Trophoblast cell (in vitro differentiated cells and primary cell): ENCODE measurements at regions not wholly inside any gene's neighbourhood (a gene's known extent, or its start where the extent isn't known, plus 50 kb on each side); places are given as distances from the start of the nearest gene placed in this dataset.

Experiments
- DNase-seq, 2 donors: peaks; one replicate each; pipeline ENCODE4 v3.0.0-alpha.2; 2016
- H2AFZ ChIP-seq: 2 replicates; pipeline ENCODE4 v1.6.1; 2013; ENCODE audit warnings: low read length, moderate library complexity, mild to moderate bottlenecking; ENCODE audit not compliant: insufficient read depth, poor library complexity
- H2AK5ac ChIP-seq: 2 replicates; pipeline ENCODE4 v1.6.1; 2013; ENCODE audit warnings: mild to moderate bottlenecking, low read length
- H2BK120ac ChIP-seq: 2 replicates; pipeline ENCODE4 v1.6.1; 2013; ENCODE audit warnings: low read length, mild to moderate bottlenecking, moderate library complexity; ENCODE audit not compliant: insufficient read depth, poor library complexity
- H2BK12ac ChIP-seq: 2 replicates; pipeline ENCODE4 v1.6.1; 2013; ENCODE audit warnings: mild to moderate bottlenecking, low read length, moderate library complexity
- H2BK5ac ChIP-seq: 2 replicates; pipeline ENCODE4 v1.6.1; 2013; ENCODE audit warnings: low read length, low read depth, moderate library complexity, mild to moderate bottlenecking; ENCODE audit not compliant: poor library complexity
- H3K14ac ChIP-seq: 2 replicates; pipeline ENCODE4 v1.6.1; 2013; ENCODE audit warnings: mild to moderate bottlenecking, low read length
- H3K18ac ChIP-seq: 2 replicates; pipeline ENCODE4 v1.6.1; 2013; ENCODE audit warnings: mild to moderate bottlenecking, low read length
- H3K23ac ChIP-seq: 2 replicates; pipeline ENCODE4 v1.6.1; 2013; ENCODE audit warnings: low read length
- H3K27ac ChIP-seq: 2 replicates; pipeline ENCODE4 v1.5.1; 2013; ENCODE audit warnings: low read depth, mild to moderate bottlenecking, inconsistent platforms, low read length, moderate library complexity
- H3K27me3 ChIP-seq: 2 replicates; pipeline ENCODE4 v1.6.1; 2013; ENCODE audit warnings: inconsistent platforms, mild to moderate bottlenecking, low read length, moderate library complexity; ENCODE audit not compliant: insufficient read depth
- H3K36me3 ChIP-seq, 2 experiments: 1 replicate in 1 of 2; 2 replicates in 1 of 2; pipeline ENCODE4 v1.6.1; 2013; ENCODE audit warnings: low read length in 2 of 2, mild to moderate bottlenecking in 2 of 2, moderate library complexity in 1 of 2; ENCODE audit not compliant: insufficient read depth in 2 of 2, control insufficient read depth in 1 of 2
- H3K4ac ChIP-seq: 2 replicates; pipeline ENCODE4 v1.6.1; 2013; ENCODE audit warnings: low read depth, mild to moderate bottlenecking, low read length, moderate library complexity
- H3K4me1 ChIP-seq, 2 experiments: 1 replicate in 1 of 2; 2 replicates in 1 of 2; pipeline ENCODE4 v1.6.1; 2013; ENCODE audit warnings: low read length in 2 of 2, mild to moderate bottlenecking in 2 of 2, moderate library complexity in 1 of 2; ENCODE audit not compliant: insufficient read depth in 2 of 2, control insufficient read depth in 1 of 2
- H3K4me2 ChIP-seq: 2 replicates; pipeline ENCODE4 v1.6.1; 2013; ENCODE audit warnings: inconsistent platforms, mild to moderate bottlenecking, low read length, moderate library complexity
- H3K4me3 ChIP-seq: 2 replicates; pipeline ENCODE4 v1.5.1; 2013; ENCODE audit warnings: mild to moderate bottlenecking, low read depth, low read length, inconsistent platforms
- H3K79me1 ChIP-seq: one replicate; pipeline ENCODE4 v1.6.1; 2013; ENCODE audit warnings: low read length
- H3K79me2 ChIP-seq: 2 replicates; pipeline ENCODE4 v1.6.1; 2013; ENCODE audit warnings: low read length, mild to moderate bottlenecking; ENCODE audit not compliant: control insufficient read depth, insufficient read depth, poor library complexity
- H3K9ac ChIP-seq: 2 replicates; pipeline ENCODE4 v1.6.1; 2013; ENCODE audit warnings: mild to moderate bottlenecking, low read length
- H3K9me3 ChIP-seq: 2 replicates; pipeline ENCODE4 v1.6.1; 2013; ENCODE audit warnings: low read depth, mild to moderate bottlenecking, control low read depth, inconsistent platforms, low read length; ENCODE audit not compliant: insufficient read depth
- H4K12ac ChIP-seq: 2 replicates; pipeline ENCODE4 v1.6.1; 2013; ENCODE audit warnings: low read depth, mild to moderate bottlenecking, low read length, moderate library complexity
- H4K8ac ChIP-seq: 2 replicates; pipeline ENCODE4 v1.6.1; 2013; ENCODE audit warnings: low read depth, mild to moderate bottlenecking, low read length, moderate library complexity
- H4K91ac ChIP-seq: one replicate; pipeline ENCODE4 v1.6.1; 2013; ENCODE audit warnings: low read depth, mild to moderate bottlenecking, low read length, moderate library complexity
- WGBS: extraction: QIAGEN DNeasy Blood & Tissue Kit; methylation state at CpG from one replicate; pipeline ENCODE4 v1.1.7; 2013; ENCODE audit warnings: missing lambda C conversion rate; ENCODE audit not compliant: insufficient read length, insufficient coverage; ENCODE audit errors: extremely low coverage; 5-methylcytosine and 5-hydroxymethylcytosine counted together

DNA sequence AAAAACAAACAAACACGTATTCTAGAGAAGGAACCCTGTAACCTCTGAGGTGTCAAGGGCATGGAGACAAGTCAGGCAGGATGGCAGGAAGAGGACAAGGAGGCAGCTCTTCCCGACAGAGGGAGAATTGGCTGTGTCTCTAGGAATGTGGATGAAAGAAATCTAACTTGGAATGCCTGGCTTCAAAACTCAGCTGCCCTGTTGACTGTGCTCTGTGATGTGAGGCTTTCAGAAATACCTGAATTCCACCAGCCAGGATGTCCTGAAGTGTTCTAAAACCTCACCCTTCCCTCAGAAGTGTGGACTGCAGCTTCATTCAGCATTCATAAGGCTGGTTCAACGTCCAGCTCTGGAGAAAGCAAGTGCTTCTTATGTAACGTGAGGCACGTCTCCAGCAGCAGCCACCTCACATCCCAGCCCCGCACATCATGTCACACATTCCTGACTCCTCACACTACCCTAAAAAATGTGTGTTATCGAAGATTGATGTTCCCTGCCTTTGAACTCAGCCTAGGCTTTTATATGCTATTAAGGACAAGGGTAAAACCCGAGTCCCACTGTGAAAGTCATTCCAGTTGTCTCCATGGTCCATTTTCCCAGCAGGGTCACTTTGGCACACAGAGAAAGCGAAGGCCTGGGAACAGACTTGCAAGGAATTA is 398.9 kb downstream of the ETS1 start:
- Histone ChIP-seq H2AFZ (peak overlapping the region; percentile 52), H3K79me2 (no peaks in the 10 kb centered on the region)
- WGBS = no CpG with 5 or more reads among the region's 9 CpGs

DNA sequence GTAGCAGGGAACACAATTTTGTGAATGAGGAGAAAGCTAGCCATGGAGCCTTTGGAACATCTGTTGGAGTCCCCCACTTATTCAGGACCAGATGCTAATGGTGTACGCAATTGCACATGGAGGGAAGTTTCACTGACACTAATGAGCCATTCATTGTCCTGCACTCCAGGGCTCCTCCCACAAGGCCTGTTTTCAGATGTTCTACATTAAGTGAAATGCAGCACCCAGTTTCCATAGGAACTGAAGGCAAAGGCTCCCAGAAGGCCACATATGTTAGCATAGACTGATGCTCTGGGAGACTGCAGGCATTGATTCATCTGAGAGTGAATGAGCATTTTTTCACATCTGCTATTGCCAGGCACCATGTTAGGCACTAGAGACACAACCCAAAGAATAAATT is 399.5 kb downstream of the ETS1 start:
- Histone ChIP-seq H3K4ac (no peak overlapping the region), H2BK5ac (peak overlapping the region; percentile 10), H3K79me1 (peaks cover 7% of the 10 kb centered on the region), H3K36me3 (no peaks in the 10 kb centered on the region), H3K27ac (peak overlapping the region; percentile 43), H3K18ac (no peak overlapping the region), H3K27me3 (no peaks in the 10 kb centered on the region), H3K4me3 (no peak overlapping the region), H3K23ac (no peak overlapping the region), H4K8ac (no peak overlapping the region), H2AFZ (no peak overlapping the region), H3K4me2 (no peak overlapping the region), H3K4me1 (peaks cover 12 to 17% of the 10 kb centered on the region in 2 experiments), H2AK5ac (no peak overlapping the region), H4K91ac (peak overlapping the region; percentile 30), H3K79me2 (no peaks in the 10 kb centered on the region), H3K9me3 (no peaks in the 10 kb centered on the region), H2BK12ac (peak overlapping the region; percentile 37), H2BK120ac (peak overlapping the region; percentile 10), H3K9ac (no peak overlapping the region), H3K14ac (no peak overlapping the region), H4K12ac (no peak overlapping the region)
- no peak for DNase-seq
- WGBS = no CpG with 5 or more reads among the region's 1 CpG

More for the DNA sequence above, 398.9 kb downstream of the ETS1 start:
- H4K12ac ChIP-seq = no peak overlapping the region
- H3K4me2 ChIP-seq = no peak overlapping the region
- H3K9me3 ChIP-seq = no peaks in the 10 kb centered on the region
- H3K4me1 ChIP-seq = peaks cover 12 to 17% of the 10 kb centered on the region in 2 experiments
- peak overlapping the region; percentile 10 for H2BK120ac ChIP-seq
- H3K79me1 ChIP-seq = peaks cover 7% of the 10 kb centered on the region
- peak overlapping the region; percentile 10 for H2BK5ac ChIP-seq
- H3K27me3 ChIP-seq = no peaks in the 10 kb centered on the region
- peak overlapping the region; percentile 11 for H4K8ac ChIP-seq
- H3K14ac ChIP-seq = peak overlapping the region; percentile 74
- DNase-seq = peak; percentile 67 to 83
- H3K4ac ChIP-seq = no peak overlapping the region
- H3K4me3 ChIP-seq = no peak overlapping the region
- H4K91ac ChIP-seq = peak overlapping the region; percentile 54
- peak overlapping the region; percentile 71 for H3K18ac ChIP-seq
- peak overlapping the region; percentile 51 for H2AK5ac ChIP-seq
- H3K9ac ChIP-seq = no peak overlapping the region
- H3K27ac ChIP-seq = peak overlapping the region; percentile 43
- H2BK12ac ChIP-seq = peak overlapping the region; percentile 88
- H3K23ac ChIP-seq = no peak overlapping the region
- no peaks in the 10 kb centered on the region for H3K36me3 ChIP-seq

- H3K4me2 ChIP-seq = no peak overlapping the region
- H2AK5ac ChIP-seq = no peak overlapping the region
- H3K79me1 ChIP-seq = peaks cover 7% of the 10 kb centered on the region
- peaks cover 12 to 17% of the 10 kb centered on the region in 2 experiments for H3K4me1 ChIP-seq
- no peak overlapping the region for H4K12ac ChIP-seq
- no peak overlapping the region for H3K9ac ChIP-seq
- H3K4ac ChIP-seq = no peak overlapping the region
- H4K91ac ChIP-seq = no peak overlapping the region
- no peaks in the 10 kb centered on the region for H3K27me3 ChIP-seq
- peak overlapping the region; percentile 10 for H2BK120ac ChIP-seq
- DNase-seq = no peak
- H3K36me3 ChIP-seq = no peaks in the 10 kb centered on the region
- H3K18ac ChIP-seq = no peak overlapping the region
- H3K23ac ChIP-seq = no peak overlapping the region
- H3K79me2 ChIP-seq = no peaks in the 10 kb centered on the region
- peak overlapping the region; percentile 23 for H2BK5ac ChIP-seq
- H3K9me3 ChIP-seq = no peaks in the 10 kb centered on the region
- no peak overlapping the region for H4K8ac ChIP-seq
- WGBS = no CpG with 5 or more reads among the region's 4 CpGs
- no peak overlapping the region for H2AFZ ChIP-seq
- no peak overlapping the region for H3K14ac ChIP-seq
- H3K27ac ChIP-seq = peak overlapping the region; percentile 43
- H2BK12ac ChIP-seq = peak overlapping the region; percentile 85
- no peak overlapping the region for H3K4me3 ChIP-seq
Measured at GRCh38 chr11:128187377-128187776, 400.0 kb downstream of the ETS1 start.

DNA sequence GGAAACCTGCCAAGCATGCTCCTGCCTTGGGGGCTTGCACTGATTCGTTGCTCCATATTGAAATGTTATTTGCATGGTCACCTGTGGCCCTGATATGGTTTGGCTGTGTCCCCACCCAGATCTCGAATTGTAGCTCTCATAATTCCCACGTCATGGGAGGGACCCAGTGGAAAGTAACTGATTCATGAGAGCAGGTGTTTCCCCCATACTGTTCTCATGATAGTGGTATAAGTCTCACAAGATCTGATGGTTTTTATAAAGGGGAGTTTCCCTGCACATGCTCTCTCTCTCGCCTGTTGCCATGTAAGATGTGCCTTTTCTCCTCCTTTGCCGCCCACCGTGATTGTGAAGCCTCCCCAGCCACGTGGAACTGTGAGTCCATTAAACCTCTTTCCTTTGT is 402.4 kb downstream of the ETS1 start:
- H4K12ac ChIP-seq = no peak overlapping the region
- no CpG with 5 or more reads among the region's 7 CpGs for WGBS
- peaks cover 12% of the 10 kb centered on the region for H3K79me1 ChIP-seq
- H3K4ac ChIP-seq = no peak overlapping the region
- no peak overlapping the region for H4K91ac ChIP-seq
- H3K27ac ChIP-seq = no peak overlapping the region
- H3K9me3 ChIP-seq = no peaks in the 10 kb centered on the region
- no peak overlapping the region for H3K4me3 ChIP-seq
- no peak overlapping the region for H3K9ac ChIP-seq
- no peak overlapping the region for H3K4me2 ChIP-seq
- H2AK5ac ChIP-seq = no peak overlapping the region
- H2BK12ac ChIP-seq = no peak overlapping the region
- H3K18ac ChIP-seq = no peak overlapping the region
- no peak for DNase-seq
- H3K79me2 ChIP-seq = no peaks in the 10 kb centered on the region
- H2BK120ac ChIP-seq = no peak overlapping the region
- no peaks in the 10 kb centered on the region for H3K36me3 ChIP-seq
- H3K23ac ChIP-seq = no peak overlapping the region
- no peak overlapping the region for H2BK5ac ChIP-seq
- H3K14ac ChIP-seq = no peak overlapping the region
- H4K8ac ChIP-seq = no peak overlapping the region
- H3K27me3 ChIP-seq = no peaks in the 10 kb centered on the region
- no peak overlapping the region for H2AFZ ChIP-seq
- peaks cover 18 to 23% of the 10 kb centered on the region in 2 experiments for H3K4me1 ChIP-seq
